ENCODE measurements at regions not wholly inside any gene's neighbourhood (a gene's known extent, or its start where the extent isn't known, plus 50 kb on each side); places are given as distances from the start of the nearest gene placed in this dataset.

- no peak overlapping the region for H3K27ac ChIP-seq (ENCODE audit: low read depth, low read length)
- no peak overlapping the region for H2AFZ ChIP-seq (ENCODE audit: low read depth, low read length, severe bottlenecking)
- no peaks in the 10 kb centered on the region for H3K36me3 ChIP-seq (ENCODE audit: low read length)
- no peak for TF ChIP-seq CTCF (IDR thresholded peaks at IDR 0.05; ENCODE audit: insufficient read depth, low read length, poor library complexity, severe bottlenecking)
- no peaks in the 10 kb centered on the region for H3K27me3 ChIP-seq (ENCODE audit: low read length)
- H3K4me3 ChIP-seq (ENCODE audit: insufficient read depth, low read length, poor library complexity, severe bottlenecking): no peak overlapping the region
- H3K9me2 ChIP-seq (replicated peaks; ENCODE audit: insufficient read depth, low read length): no peaks in the 10 kb centered on the region
- no peak overlapping the region for H3K9ac ChIP-seq (ENCODE audit: low read length)
- H3K79me2 ChIP-seq (ENCODE audit: insufficient read depth, low read length): no peaks in the 10 kb centered on the region
- no peaks in the 10 kb centered on the region for H3F3A ChIP-seq (ENCODE audit: insufficient read depth)
- no peaks in the 10 kb centered on the region for H3K9me3 ChIP-seq (ENCODE audit: insufficient read depth, low read length)
- no peaks in the 10 kb centered on the region for H4K20me1 ChIP-seq (ENCODE audit: low read depth, low read length)
- H3K4me2 ChIP-seq (ENCODE audit: low read depth, low read length, poor library complexity, severe bottlenecking): no peak overlapping the region
These were observed 276.3 kb downstream of the PTTG2 start for GRCh38 chr4:38236503-38236902.

GRCh38 chr4:38237139-38237538 is 276.9 kb downstream of the PTTG2 start:
- Histone ChIP-seq H3F3A (ENCODE audit: insufficient read depth) (no peaks in the 10 kb centered on the region), H3K4me3 (ENCODE audit: insufficient read depth, low read length, poor library complexity, severe bottlenecking) (no peak overlapping the region), H2AFZ (ENCODE audit: low read depth, low read length, severe bottlenecking) (no peak overlapping the region), H3K9me2 (replicated peaks; ENCODE audit: insufficient read depth, low read length) (no peaks in the 10 kb centered on the region), H3K9me3 (ENCODE audit: insufficient read depth, low read length) (no peaks in the 10 kb centered on the region), H3K27ac (ENCODE audit: low read depth, low read length) (no peak overlapping the region), H3K4me2 (ENCODE audit: low read depth, low read length, poor library complexity, severe bottlenecking) (no peak overlapping the region), H3K27me3 (ENCODE audit: low read length) (no peaks in the 10 kb centered on the region), H3K79me2 (ENCODE audit: insufficient read depth, low read length) (no peaks in the 10 kb centered on the region), H3K36me3 (ENCODE audit: low read length) (no peaks in the 10 kb centered on the region), H4K20me1 (ENCODE audit: low read depth, low read length) (no peaks in the 10 kb centered on the region), H3K9ac (ENCODE audit: low read length) (no peak overlapping the region)
- no peak for TF ChIP-seq EZH2phosphoT487 (conservative IDR thresholded peaks at IDR 0.05; ENCODE audit: low read length)
- TF ChIP-seq CTCF (IDR thresholded peaks at IDR 0.05; ENCODE audit: insufficient read depth, low read length, poor library complexity, severe bottlenecking): no peak

- Histone ChIP-seq H3F3A (ENCODE audit: insufficient read depth) (no peaks in the 10 kb centered on the region), H3K9ac (ENCODE audit: low read length) (no peak overlapping the region), H3K36me3 (ENCODE audit: low read length) (no peaks in the 10 kb centered on the region), H3K4me3 (ENCODE audit: insufficient read depth, low read length, poor library complexity, severe bottlenecking) (no peak overlapping the region), H3K4me2 (ENCODE audit: low read depth, low read length, poor library complexity, severe bottlenecking) (no peak overlapping the region), H4K20me1 (ENCODE audit: low read depth, low read length) (no peaks in the 10 kb centered on the region), H3K27me3 (ENCODE audit: low read length) (no peaks in the 10 kb centered on the region), H3K27ac (ENCODE audit: low read depth, low read length) (no peak overlapping the region), H3K79me2 (ENCODE audit: insufficient read depth, low read length) (no peaks in the 10 kb centered on the region), H3K9me2 (replicated peaks; ENCODE audit: insufficient read depth, low read length) (no peaks in the 10 kb centered on the region), H3K9me3 (ENCODE audit: insufficient read depth, low read length) (no peaks in the 10 kb centered on the region), H2AFZ (ENCODE audit: low read depth, low read length, severe bottlenecking) (no peak overlapping the region)
- no peak for TF ChIP-seq EZH2phosphoT487 (conservative IDR thresholded peaks at IDR 0.05; ENCODE audit: low read length)
- TF ChIP-seq CTCF (IDR thresholded peaks at IDR 0.05; ENCODE audit: insufficient read depth, low read length, poor library complexity, severe bottlenecking): no peak
These were observed 281.3 kb downstream of the PTTG2 start for GRCh38 chr4:38241541-38241940.

- TF ChIP-seq EZH2phosphoT487 (conservative IDR thresholded peaks at IDR 0.05; ENCODE audit: low read length) (no peak), CTCF (IDR thresholded peaks at IDR 0.05; ENCODE audit: insufficient read depth, low read length, poor library complexity, severe bottlenecking) (no peak)
- H3K27ac ChIP-seq (ENCODE audit: low read depth, low read length): no peak overlapping the region
- H2AFZ ChIP-seq (ENCODE audit: low read depth, low read length, severe bottlenecking): no peak overlapping the region
- no peaks in the 10 kb centered on the region for H3K9me3 ChIP-seq (ENCODE audit: insufficient read depth, low read length)
- H3K36me3 ChIP-seq (ENCODE audit: low read length): no peaks in the 10 kb centered on the region
- no peaks in the 10 kb centered on the region for H3F3A ChIP-seq (ENCODE audit: insufficient read depth)
- no peaks in the 10 kb centered on the region for H3K27me3 ChIP-seq (ENCODE audit: low read length)
- H3K9me2 ChIP-seq (replicated peaks; ENCODE audit: insufficient read depth, low read length): no peaks in the 10 kb centered on the region
- no peak overlapping the region for H3K9ac ChIP-seq (ENCODE audit: low read length)
- H4K20me1 ChIP-seq (ENCODE audit: low read depth, low read length): no peaks in the 10 kb centered on the region
- no peak overlapping the region for H3K4me3 ChIP-seq (ENCODE audit: insufficient read depth, low read length, poor library complexity, severe bottlenecking)
- H3K4me2 ChIP-seq (ENCODE audit: low read depth, low read length, poor library complexity, severe bottlenecking): no peak overlapping the region
- H3K79me2 ChIP-seq (ENCODE audit: insufficient read depth, low read length): no peaks in the 10 kb centered on the region
These were observed 281.9 kb downstream of the PTTG2 start for GRCh38 chr4:38242101-38242500.

Data from SU-DHL-6 (cell line).